OCI-LY3 (cell line): ENCODE measurements at regions not wholly inside any gene's neighbourhood (a gene's known extent, or its start where the extent isn't known, plus 50 kb on each side); places are given as distances from the start of the nearest gene placed in this dataset.

ENCODE experiments used
- CTCF ChIP-seq: fragments of 200-600, 300-600 bp; sonication (generic); IDR thresholded peaks from 2 replicates; pipeline ENCODE4 v1.5.1; 2014; ENCODE audit warnings: antibody characterized with exemption, low read length, low read depth
- EZH2phosphoT487 ChIP-seq: fragments of 200-600 bp; shearing (Covaris generic); IDR thresholded peaks from 2 replicates; pipeline ENCODE4 v1.6.1; 2018; ENCODE audit warnings: antibody characterized with exemption, mixed run types, low read depth

- TF ChIP-seq CTCF (no peak), EZH2phosphoT487 (no peak)
Observed at GRCh38 chr18:70973626-70974025, 684.8 kb downstream of the SOCS6 start.
